MCF 10A (cell line): ENCODE measurements at regions not wholly inside any gene's neighbourhood (a gene's known extent, or its start where the extent isn't known, plus 50 kb on each side); places are given as distances from the start of the nearest gene placed in this dataset.

Source experiments
- BruUV-seq: library from RNA; stranded (reverse); fragments of 400-500 nt; replicated peaks from 2 replicates; lab custom pipeline; 2021; lab: Mats Ljungman, UMichigan
- CTCF ChIA-PET: fragments of 300-600 bp; sonication (Branson Sonifier 250); formaldehyde crosslinking; extraction: SDS; loops from one replicate; lab custom pipeline; 2021; ENCODE audit warnings: antibody characterized with exemption, inconsistent platforms; lab: Yijun Ruan, JAX
- POLR2A ChIA-PET: fragments of 300-600, 350-650 bp; sonication (Branson Sonifier 250); formaldehyde crosslinking; extraction: SDS; loops from one replicate; lab custom pipeline; 2020; ENCODE audit warnings: antibody characterized with exemption, inconsistent platforms; lab: Yijun Ruan, JAX
- DNase-seq: peaks from one replicate; pipeline ENCODE4 v3.0.0-alpha.2; 2018; ENCODE audit not compliant: unreplicated experiment
- H3K27ac Mint-ChIP-seq: one replicate; pipeline ENCODE4 v1.8.0; 2022; ENCODE audit warnings: mild to moderate bottlenecking, low read depth, mixed read lengths; ENCODE audit not compliant: unreplicated experiment
- H3K27me3 Mint-ChIP-seq: one replicate; pipeline ENCODE4 v1.8.0; 2022; ENCODE audit warnings: mixed read lengths; ENCODE audit not compliant: insufficient read depth, unreplicated experiment
- H3K36me3 Mint-ChIP-seq: one replicate; pipeline ENCODE4 v1.8.0; 2022; ENCODE audit warnings: mild to moderate bottlenecking, moderate library complexity, mixed read lengths; ENCODE audit not compliant: insufficient read depth, unreplicated experiment
- H3K4me1 Mint-ChIP-seq: one replicate; pipeline ENCODE4 v1.8.0; 2022; ENCODE audit warnings: mixed read lengths; ENCODE audit not compliant: insufficient read depth, unreplicated experiment
- H3K4me3 Mint-ChIP-seq: one replicate; pipeline ENCODE4 v1.8.0; 2022; ENCODE audit warnings: mild to moderate bottlenecking, moderate library complexity, mixed read lengths; ENCODE audit not compliant: unreplicated experiment
- H3K9me3 Mint-ChIP-seq: one replicate; pipeline ENCODE4 v1.8.0; 2022; ENCODE audit warnings: mixed read lengths; ENCODE audit not compliant: unreplicated experiment
- CTCF ChIP-seq: fragments of 200-600 bp; IDR thresholded peaks from one replicate; pipeline ENCODE4 v1.8.0; 2022; ENCODE audit warnings: antibody characterized with exemption, mild to moderate bottlenecking; ENCODE audit not compliant: unreplicated experiment
- intact Hi-C: fragments of 100-400 bp; cut with micrococcal nuclease; formaldehyde crosslinking; loops from 2 replicates; pipeline ENCODE4 v1.14.1; 2022

- H3K4me1 Mint-ChIP-seq, result no peaks in the 10 kb centered on the region
- no peaks in the 10 kb centered on the region for H3K27me3 Mint-ChIP-seq
- H3K36me3 Mint-ChIP-seq, result no peaks in the 10 kb centered on the region
- H3K9me3 Mint-ChIP-seq, result no peaks in the 10 kb centered on the region
- no peak for TF ChIP-seq CTCF
- ChIA-PET CTCF (no interaction called here), POLR2A (no interaction called here)
- no peak for DNase-seq
- no peak overlapping the region for H3K27ac Mint-ChIP-seq
- BruUV-seq, result no TSS peak
- intact Hi-C loops, result no loop called here
- H3K4me3 Mint-ChIP-seq, result no peak overlapping the region
Measured at GRCh38 chr10:45179691-45180090, 135.7 kb downstream of the OR13A1 start.

- Mint-ChIP-seq H3K9me3 (no peaks in the 10 kb centered on the region), H3K4me3 (no peak overlapping the region), H3K4me1 (no peaks in the 10 kb centered on the region), H3K27me3 (no peaks in the 10 kb centered on the region), H3K27ac (no peak overlapping the region), H3K36me3 (no peaks in the 10 kb centered on the region)
- intact Hi-C loops, result no loop called here
- ChIA-PET POLR2A (no interaction called here), CTCF (no interaction called here)
- no peak for DNase-seq
- no TSS peak for BruUV-seq
- no peak for TF ChIP-seq CTCF
Measured at GRCh38 chr10:45180507-45180906, 134.9 kb downstream of the OR13A1 start.

- TF ChIP-seq CTCF, result no peak
- intact Hi-C loops, result no loop called here
- H3K9me3 Mint-ChIP-seq, result no peaks in the 10 kb centered on the region
- ChIA-PET POLR2A (no interaction called here), CTCF (no interaction called here)
- BruUV-seq, result no TSS peak
- no peak overlapping the region for H3K4me3 Mint-ChIP-seq
- no peaks in the 10 kb centered on the region for H3K4me1 Mint-ChIP-seq
- H3K27ac Mint-ChIP-seq, result no peak overlapping the region
- no peaks in the 10 kb centered on the region for H3K36me3 Mint-ChIP-seq
- no peak for DNase-seq
- no peaks in the 10 kb centered on the region for H3K27me3 Mint-ChIP-seq
Measured at GRCh38 chr10:45180946-45181875, 134.2 kb downstream of the OR13A1 start.

GRCh38 chr10:45183174-45183573, 132.2 kb downstream of the OR13A1 start:
- no peak overlapping the region for H3K4me3 Mint-ChIP-seq
- H3K4me1 Mint-ChIP-seq, result no peaks in the 10 kb centered on the region
- H3K36me3 Mint-ChIP-seq, result no peaks in the 10 kb centered on the region
- POLR2A ChIA-PET, result interaction anchor here (0.7 kb wide), 1 partner anchor 184 kb away, joined by 4 read pairs; no protein-coding TSS in a partner anchor
- CTCF ChIA-PET, result interaction anchor here (0.6 kb wide), 1 partner anchor 838 kb away, joined by 3 read pairs; no protein-coding TSS in a partner anchor
- BruUV-seq, result no TSS peak
- no peaks in the 10 kb centered on the region for H3K9me3 Mint-ChIP-seq
- intact Hi-C loops, result no loop called here
- H3K27ac Mint-ChIP-seq, result no peak overlapping the region
- no peak for TF ChIP-seq CTCF
- no peaks in the 10 kb centered on the region for H3K27me3 Mint-ChIP-seq
- DNase-seq, result no peak
